H9 (cell line): ENCODE measurements at regions not wholly inside any gene's neighbourhood (a gene's known extent, or its start where the extent isn't known, plus 50 kb on each side); places are given as distances from the start of the nearest gene placed in this dataset.

Experiments used
- DNase-seq: peaks from one replicate; pipeline ENCODE4 v3.0.0-alpha.2; 2017
- H2AFZ ChIP-seq: one replicate; pipeline ENCODE4 v1.6.1; 2013; ENCODE audit warnings: mild to moderate bottlenecking, low read length, control low read depth, moderate library complexity
- H2AK5ac ChIP-seq: 2 replicates; pipeline ENCODE4 v1.6.1; 2013; ENCODE audit warnings: low read length, control low read depth, mixed read lengths; ENCODE audit not compliant: insufficient read length
- H2BK120ac ChIP-seq: one replicate; pipeline ENCODE4 v1.6.1; 2013; ENCODE audit warnings: low read depth, mild to moderate bottlenecking, low read length, control low read depth, inconsistent platforms; ENCODE audit not compliant: poor library complexity, severe bottlenecking
- H2BK12ac ChIP-seq: 2 replicates; pipeline ENCODE4 v1.6.1; 2013; ENCODE audit warnings: low read length, control low read depth, mixed read lengths, low read depth; ENCODE audit not compliant: insufficient read length
- H2BK15ac ChIP-seq: 2 replicates; pipeline ENCODE4 v1.6.1; 2013; ENCODE audit warnings: low read depth, low read length, control low read depth
- H2BK20ac ChIP-seq: one replicate; pipeline ENCODE4 v1.6.1; 2013; ENCODE audit warnings: low read depth, mild to moderate bottlenecking, low read length, control low read depth, inconsistent platforms; ENCODE audit not compliant: poor library complexity, severe bottlenecking
- H2BK5ac ChIP-seq: 2 replicates; pipeline ENCODE4 v1.6.1; 2013; ENCODE audit warnings: low read length, control low read depth, mixed read lengths; ENCODE audit not compliant: insufficient read length
- H3K14ac ChIP-seq: 2 replicates; pipeline ENCODE4 v1.6.1; 2013; ENCODE audit warnings: low read length, control low read depth; ENCODE audit not compliant: insufficient read depth
- H3K18ac ChIP-seq: 2 replicates; pipeline ENCODE4 v1.6.1; 2013; ENCODE audit warnings: low read depth, mild to moderate bottlenecking, mixed read lengths, low read length, control low read depth; ENCODE audit not compliant: insufficient read length
- H3K23ac ChIP-seq: 2 replicates; pipeline ENCODE4 v1.6.1; 2013; ENCODE audit warnings: low read length, control low read depth, mixed read lengths, low read depth; ENCODE audit not compliant: insufficient read length
- H3K23me2 ChIP-seq: 2 replicates; pipeline ENCODE4 v1.6.1; 2013; ENCODE audit warnings: low read depth, mild to moderate bottlenecking, mixed read lengths, low read length, control low read depth; ENCODE audit not compliant: insufficient read length, poor library complexity, severe bottlenecking
- H3K27ac ChIP-seq: 2 replicates; pipeline ENCODE4 v1.5.1; 2013; ENCODE audit warnings: low read length, control low read depth, mixed read lengths, low read depth; ENCODE audit not compliant: insufficient read length
- H3K27me3 ChIP-seq: 2 replicates; pipeline ENCODE4 v1.6.1; 2013; ENCODE audit warnings: low read length, control low read depth, inconsistent platforms; ENCODE audit not compliant: insufficient read depth
- H3K4ac ChIP-seq: 2 replicates; pipeline ENCODE4 v1.6.1; 2013; ENCODE audit warnings: low read depth, mild to moderate bottlenecking, control low read depth, inconsistent platforms, low read length, moderate library complexity
- H3K4me1 ChIP-seq: 2 replicates; pipeline ENCODE4 v1.6.1; 2013; ENCODE audit warnings: low read length, control low read depth, inconsistent platforms; ENCODE audit not compliant: insufficient read depth
- H3K4me2 ChIP-seq: 2 replicates; pipeline ENCODE4 v1.6.1; 2013; ENCODE audit warnings: low read length, control low read depth, mixed read lengths; ENCODE audit not compliant: insufficient read length, insufficient read depth
- H3K56ac ChIP-seq: 2 replicates; pipeline ENCODE4 v1.6.1; 2013; ENCODE audit warnings: low read depth, mild to moderate bottlenecking, mixed read lengths, low read length, control low read depth; ENCODE audit not compliant: insufficient read length
- H3K79me1 ChIP-seq: 2 replicates; pipeline ENCODE4 v1.6.1; 2013; ENCODE audit warnings: low read depth, mild to moderate bottlenecking, moderate library complexity, low read length, control low read depth, inconsistent platforms; ENCODE audit not compliant: insufficient read depth, poor library complexity, severe bottlenecking
- H3K79me2 ChIP-seq: 2 replicates; pipeline ENCODE4 v1.6.1; 2013; ENCODE audit warnings: low read length, control low read depth, inconsistent platforms; ENCODE audit not compliant: insufficient read depth
- H3K9ac ChIP-seq: 2 replicates; pipeline ENCODE4 v1.6.1; 2013; ENCODE audit warnings: low read length, control low read depth, mixed read lengths; ENCODE audit not compliant: insufficient read length; ENCODE audit errors: extremely low read depth
- H3K9me3 ChIP-seq: one replicate; pipeline ENCODE4 v1.6.1; 2013; ENCODE audit warnings: low read depth, low read length, inconsistent platforms; ENCODE audit not compliant: control insufficient read depth
- H3T11ph ChIP-seq: one replicate; pipeline ENCODE4 v1.6.1; 2013; ENCODE audit warnings: mild to moderate bottlenecking, low read length, control low read depth, inconsistent platforms
- H4K20me1 ChIP-seq: one replicate; pipeline ENCODE4 v1.6.1; 2013; ENCODE audit not compliant: control insufficient read depth, insufficient read length, insufficient read depth
- H4K5ac ChIP-seq: 2 replicates; pipeline ENCODE4 v1.6.1; 2013; ENCODE audit warnings: low read depth, mild to moderate bottlenecking, mixed read lengths, low read length, control low read depth; ENCODE audit not compliant: insufficient read length
- H4K8ac ChIP-seq: replicated peaks from 2 replicates; pipeline ENCODE4 v1.6.1; 2013; ENCODE audit warnings: low read length, control low read depth, mixed read lengths, low read depth; ENCODE audit not compliant: insufficient read length
- H4K91ac ChIP-seq: 2 replicates; pipeline ENCODE4 v1.6.1; 2013; ENCODE audit warnings: low read depth, mild to moderate bottlenecking, moderate library complexity, mixed read lengths, low read length, control low read depth; ENCODE audit not compliant: insufficient read length
- H3K27ac Mint-ChIP-seq, 3 experiments: 2 replicates in 2 of 3; 3 replicates in 1 of 3; pipeline ENCODE4 v1.8.0; 2020 to 2021; ENCODE audit warnings: mixed read lengths in 3 of 3, mild to moderate bottlenecking in 1 of 3, moderate library complexity in 1 of 3
- H3K27me3 Mint-ChIP-seq: 2 replicates; pipeline ENCODE4 v1.8.0; 2021; ENCODE audit warnings: low read depth, mild to moderate bottlenecking, moderate library complexity, mixed read lengths
- H3K36me3 Mint-ChIP-seq, 3 experiments: 2 replicates in 2 of 3; 3 replicates in 1 of 3; pipeline ENCODE4 v1.8.0; 2020 to 2021; ENCODE audit warnings: low read depth in 3 of 3, mixed read lengths in 3 of 3; ENCODE audit not compliant: insufficient read depth in 1 of 3
- H3K4me1 Mint-ChIP-seq, 2 experiments: 2 replicates each; pipeline ENCODE4 v1.8.0; 2020; ENCODE audit warnings: mixed read lengths in 2 of 2
- H3K4me3 Mint-ChIP-seq, 2 experiments: 2 replicates in 1 of 2; 3 replicates in 1 of 2; pipeline ENCODE4 v1.8.0; 2020 to 2021; ENCODE audit warnings: mild to moderate bottlenecking in 2 of 2, mixed read lengths in 2 of 2, moderate library complexity in 1 of 2
- H3K9me3 Mint-ChIP-seq, 2 experiments: 2 replicates in 1 of 2; 3 replicates in 1 of 2; pipeline ENCODE4 v1.8.0; 2020; ENCODE audit warnings: mild to moderate bottlenecking in 2 of 2, mixed read lengths in 2 of 2, moderate library complexity in 1 of 2
- CTCF ChIP-seq: fragments of 200-600 bp; sonication (generic); conservative IDR thresholded peaks from 3 replicates; pipeline ENCODE4 v1.8.0; 2021; ENCODE audit warnings: antibody characterized with exemption, mild to moderate bottlenecking
- WGBS: extraction: QIAGEN DNeasy Blood & Tissue Kit; methylation state at CpG from one replicate; pipeline ENCODE4 v1.1.7; 2013; ENCODE audit warnings: missing lambda C conversion rate, low lambda C conversion rate, mixed read lengths; ENCODE audit not compliant: insufficient read length; ENCODE audit errors: extremely low coverage; 5-methylcytosine and 5-hydroxymethylcytosine counted together

- no peak for DNase-seq
- Histone ChIP-seq H4K5ac (no peak overlapping the region), H3K4me1 (no peaks in the 10 kb centered on the region), H2AK5ac (no peak overlapping the region), H3K56ac (no peak overlapping the region), H3K18ac (no peak overlapping the region), H3K27ac (no peak overlapping the region), H4K8ac (no peak overlapping the region), H3K9me3 (no peaks in the 10 kb centered on the region), H3K27me3 (no peaks in the 10 kb centered on the region), H3K4ac (no peak overlapping the region), H2BK5ac (no peak overlapping the region), H3K9ac (no peak overlapping the region), H3K4me2 (no peak overlapping the region), H3T11ph (no peak overlapping the region), H3K14ac (no peak overlapping the region), H3K23me2 (no peaks in the 10 kb centered on the region), H2BK20ac (no peak overlapping the region), H2BK120ac (no peak overlapping the region), H3K23ac (no peak overlapping the region), H3K79me2 (no peaks in the 10 kb centered on the region), H4K20me1 (no peaks in the 10 kb centered on the region), H2BK15ac (no peak overlapping the region), H4K91ac (no peak overlapping the region), H2AFZ (no peak overlapping the region), H3K79me1 (no peaks in the 10 kb centered on the region), H2BK12ac (no peak overlapping the region)
- TF ChIP-seq CTCF, result no peak
- no CpG with 5 or more reads among the region's 6 CpGs for WGBS
- Mint-ChIP-seq H3K27ac (no peak overlapping the region), H3K36me3 (no peaks in the 10 kb centered on the region), H3K9me3 (no peaks in the 10 kb centered on the region; a peak in 1 of 5 replicates), H3K4me3 (no peak overlapping the region), H3K4me1 (no peaks in the 10 kb centered on the region), H3K27me3 (0 out of 2 replicates have a peak, but pooled peaks cover 4% of the 10 kb centered on the region)
Observed at GRCh38 chr10:17506390-17506789, 52.0 kb upstream of the ST8SIA6 start.
